DMS53 treated with DMSO at 0.1 percent for 48 hours (cell line): ENCODE measurements at regions not wholly inside any gene's neighbourhood (a gene's known extent, or its start where the extent isn't known, plus 50 kb on each side); places are given as distances from the start of the nearest gene placed in this dataset.
A peak's percentile ranks its signal among the peaks of the same experiment; 100 is the strongest.

Experiments
- DNase-seq: peaks from one replicate; lab custom pipeline; 2025; ENCODE audit not compliant: unreplicated experiment; lab: John Stamatoyannopoulos, UW

- DNase-seq: no peak
Measured at GRCh38 chr13:95352486-95352885, 51.2 kb upstream of the ABCC4 start.

GRCh38 chr13:95354156-95354555, 52.9 kb upstream of the ABCC4 start:
- no peak for DNase-seq

- no peak for DNase-seq
Measured at GRCh38 chr13:95354680-95355487, 53.6 kb upstream of the ABCC4 start.

- no peak for DNase-seq
Measured at GRCh38 chr13:95355494-95355893, 54.2 kb upstream of the ABCC4 start.

- DNase-seq: no peak
Measured at GRCh38 chr13:95356916-95357315, 55.7 kb upstream of the ABCC4 start.

- DNase-seq: no peak
Measured at GRCh38 chr13:95357875-95358274, 56.6 kb upstream of the ABCC4 start.

- no peak for DNase-seq
Measured at GRCh38 chr13:95360052-95360451, 58.8 kb upstream of the ABCC4 start.

GRCh38 chr13:95360464-95361097, 59.3 kb upstream of the ABCC4 start:
- DNase-seq: no peak

GRCh38 chr13:95361686-95362085, 60.4 kb upstream of the ABCC4 start:
- DNase-seq: no peak

GRCh38 chr13:95362666-95363065, 61.4 kb upstream of the ABCC4 start:
- DNase-seq: no peak

GRCh38 chr13:95367309-95367843, 66.1 kb upstream of the ABCC4 start:
- no peak for DNase-seq

- DNase-seq: no peak
Measured at GRCh38 chr13:95368998-95369397, 67.7 kb upstream of the ABCC4 start.

GRCh38 chr13:95375706-95376105, 74.5 kb upstream of the ABCC4 start:
- DNase-seq: no peak

- no peak for DNase-seq
Measured at GRCh38 chr13:95378603-95379002, 77.4 kb upstream of the ABCC4 start.

- DNase-seq: peak; percentile 18
Measured at GRCh38 chr13:95380468-95381211, 79.4 kb upstream of the ABCC4 start.

- DNase-seq: no peak
Measured at GRCh38 chr13:95381212-95381527, 79.9 kb upstream of the ABCC4 start.

- no peak for DNase-seq
Measured at GRCh38 chr13:95382411-95382810, 81.2 kb upstream of the ABCC4 start.

- DNase-seq: no peak
Measured at GRCh38 chr13:95382916-95383315, 81.7 kb upstream of the ABCC4 start.

- no peak for DNase-seq
Measured at GRCh38 chr13:95385373-95385772, 84.1 kb upstream of the ABCC4 start.

- no peak for DNase-seq
Measured at GRCh38 chr13:95385798-95386197, 84.5 kb upstream of the ABCC4 start.

- no peak for DNase-seq
Measured at GRCh38 chr13:95386370-95386769, 85.1 kb upstream of the ABCC4 start.

GRCh38 chr13:95387733-95388207, 86.5 kb upstream of the ABCC4 start:
- no peak for DNase-seq
